ENCODE measurements at regions not wholly inside any gene's neighbourhood (a gene's known extent, or its start where the extent isn't known, plus 50 kb on each side); places are given as distances from the start of the nearest gene placed in this dataset.
"Not testable (repeated sequence)": the region's sequence is repeated elsewhere in the genome, so short reads cannot be mapped to it uniquely, and the experiment has no call there.

- no peak for DNase-seq
These were observed 52.3 kb upstream of the ARMC3 start for GRCh38 chr10:22875581-22875980.

- no peak for DNase-seq
These were observed 53.5 kb upstream of the ARMC3 start for GRCh38 chr10:22874189-22874854.

GRCh38 chr10:22856444-22857074 lies 71.3 kb upstream of the ARMC3 start:
- DNase-seq, result no peak

- DNase-seq, result no peak
These were observed 72.9 kb upstream of the ARMC3 start for GRCh38 chr10:22854935-22855421.

GRCh38 chr10:22853906-22854447 lies 73.9 kb upstream of the ARMC3 start:
- DNase-seq, result no peak

GRCh38 chr10:22852712-22853353 lies 75.0 kb upstream of the ARMC3 start:
- no peak for DNase-seq

GRCh38 chr10:22851865-22852239 lies 76.0 kb upstream of the ARMC3 start:
- DNase-seq, result no peak

- no peak for DNase-seq
These were observed 77.3 kb upstream of the ARMC3 start for GRCh38 chr10:22850541-22850940.

- DNase-seq, result no peak
These were observed 78.6 kb upstream of the ARMC3 start for GRCh38 chr10:22849077-22849805.

GRCh38 chr10:22848509-22848908 lies 79.3 kb upstream of the ARMC3 start:
- DNase-seq, result no peak

GRCh38 chr10:22846294-22846693 lies 81.6 kb upstream of the ARMC3 start:
- DNase-seq, result no peak

GRCh38 chr10:22839639-22840038 lies 88.2 kb upstream of the ARMC3 start:
- DNase-seq, result no peak

GRCh38 chr10:22837771-22838170 lies 90.1 kb upstream of the ARMC3 start:
- DNase-seq, result no peak

- DNase-seq, result no peak
These were observed 90.5 kb upstream of the ARMC3 start for GRCh38 chr10:22837351-22837750.

GRCh38 chr10:22834471-22834870 lies 93.4 kb upstream of the ARMC3 start:
- DNase-seq, result no peak

GRCh38 chr10:22833781-22834180 lies 94.1 kb upstream of the ARMC3 start:
- no peak for DNase-seq

- no peak for DNase-seq
These were observed 94.5 kb upstream of the ARMC3 start for GRCh38 chr10:22833353-22833752.

- no peak for DNase-seq
These were observed 95.0 kb upstream of the ARMC3 start for GRCh38 chr10:22832851-22833250.

GRCh38 chr10:22832066-22832602 lies 95.7 kb upstream of the ARMC3 start:
- no peak for DNase-seq

- DNase-seq, result no peak
These were observed 96.3 kb upstream of the ARMC3 start for GRCh38 chr10:22831586-22831985.

- not testable (repeated sequence) for DNase-seq
These were observed 99.1 kb upstream of the ARMC3 start for GRCh38 chr10:22828712-22829111.

GRCh38 chr10:22825841-22826240 lies 102.0 kb upstream of the ARMC3 start:
- DNase-seq, result peak; percentile 56

GRCh38 chr10:22824984-22825383 lies 102.9 kb upstream of the ARMC3 start:
- no peak for DNase-seq

Measured in NCI-H146 (cell line).